ENCODE measurements at regions not wholly inside any gene's neighbourhood (a gene's known extent, or its start where the extent isn't known, plus 50 kb on each side); places are given as distances from the start of the nearest gene placed in this dataset.

GRCh38 chr15:62643572-62643971 is 399.0 kb upstream of the TPM1 start:
- TF ChIP-seq CTCF (IDR thresholded peaks at IDR 0.05 in 8 of 11, conservative IDR thresholded peaks at IDR 0.05 in 3 of 11) = no peak
- no peak for TF ChIP-seq POLR2AphosphoS5 (IDR thresholded peaks at IDR 0.05)
- no peak for TF ChIP-seq POLR2A (IDR thresholded peaks at IDR 0.05)
